NCI-H2107 (cell line): ENCODE measurements at regions not wholly inside any gene's neighbourhood (a gene's known extent, or its start where the extent isn't known, plus 50 kb on each side); places are given as distances from the start of the nearest gene placed in this dataset.
"Not testable (repeated sequence)": the region's sequence is repeated elsewhere in the genome, so short reads cannot be mapped to it uniquely, and the experiment has no call there.

Experiments
- DNase-seq: peaks from one replicate; lab custom pipeline; 2025; lab: John Stamatoyannopoulos, UW

- not testable (repeated sequence) for DNase-seq
These were observed 554.6 kb upstream of the ACTRT1 start for GRCh38 chrX:128606817-128607216.

- not testable (repeated sequence) for DNase-seq
These were observed 554.2 kb upstream of the ACTRT1 start for GRCh38 chrX:128606357-128606756.

- DNase-seq, result no peak
These were observed 549.5 kb upstream of the ACTRT1 start for GRCh38 chrX:128601706-128602105.

GRCh38 chrX:128599632-128600031, 547.4 kb upstream of the ACTRT1 start:
- DNase-seq, result no peak

- no peak for DNase-seq
These were observed 529.8 kb upstream of the ACTRT1 start for GRCh38 chrX:128582036-128582435.

GRCh38 chrX:128581615-128582014, 529.4 kb upstream of the ACTRT1 start:
- no peak for DNase-seq

- DNase-seq, result no peak
These were observed 490.9 kb upstream of the ACTRT1 start for GRCh38 chrX:128543114-128543513.

GRCh38 chrX:128518508-128518907, 466.3 kb upstream of the ACTRT1 start:
- DNase-seq, result no peak

- no peak for DNase-seq
These were observed 465.5 kb upstream of the ACTRT1 start for GRCh38 chrX:128517691-128518090.

GRCh38 chrX:128504496-128504895, 452.3 kb upstream of the ACTRT1 start:
- DNase-seq, result no peak

- no peak for DNase-seq
These were observed 411.9 kb upstream of the ACTRT1 start for GRCh38 chrX:128464116-128464515.

GRCh38 chrX:128460835-128461234, 408.6 kb upstream of the ACTRT1 start:
- DNase-seq, result no peak

- DNase-seq, result no peak
These were observed 406.7 kb upstream of the ACTRT1 start for GRCh38 chrX:128458888-128459287.

- no peak for DNase-seq
These were observed 405.5 kb upstream of the ACTRT1 start for GRCh38 chrX:128457674-128458073.

- no peak for DNase-seq
These were observed 387.0 kb upstream of the ACTRT1 start for GRCh38 chrX:128439159-128439558.

GRCh38 chrX:128438082-128438481, 385.9 kb upstream of the ACTRT1 start:
- DNase-seq, result no peak

- no peak for DNase-seq
These were observed 384.3 kb upstream of the ACTRT1 start for GRCh38 chrX:128436397-128437103.

- no peak for DNase-seq
These were observed 373.3 kb upstream of the ACTRT1 start for GRCh38 chrX:128425546-128425945.

- no peak for DNase-seq
These were observed 356.6 kb upstream of the ACTRT1 start for GRCh38 chrX:128408842-128409241.

- DNase-seq, result no peak
These were observed 344.4 kb upstream of the ACTRT1 start for GRCh38 chrX:128396601-128397000.

- DNase-seq, result not testable (repeated sequence)
These were observed 331.6 kb upstream of the ACTRT1 start for GRCh38 chrX:128383846-128384245.

- no peak for DNase-seq
These were observed 313.3 kb upstream of the ACTRT1 start for GRCh38 chrX:128365492-128365891.

- no peak for DNase-seq
These were observed 283.5 kb upstream of the ACTRT1 start for GRCh38 chrX:128335671-128336070.

- DNase-seq, result no peak
These were observed 282.6 kb upstream of the ACTRT1 start for GRCh38 chrX:128334821-128335220.
